MM.1S (cell line): ENCODE measurements at regions not wholly inside any gene's neighbourhood (a gene's known extent, or its start where the extent isn't known, plus 50 kb on each side); places are given as distances from the start of the nearest gene placed in this dataset.

Experiments
- EZH2 ChIP-seq: fragments of 300-600 bp; sonication (generic); optimal IDR thresholded peaks from 2 replicates; pipeline ENCODE3; 2017; ENCODE audit warnings: low read depth, mild to moderate bottlenecking, antibody characterized with exemption, low read length, mixed read lengths
- TF ChIP-seq, protein P1 (sequence below): fragments of 300-600 bp; sonication (generic); IDR thresholded peaks from 2 replicates; pipeline ENCODE4 v1.5.1; 2016; ENCODE audit warnings: antibody characterized with exemption, low read length, mixed read lengths

- TF ChIP-seq, protein P1, sequence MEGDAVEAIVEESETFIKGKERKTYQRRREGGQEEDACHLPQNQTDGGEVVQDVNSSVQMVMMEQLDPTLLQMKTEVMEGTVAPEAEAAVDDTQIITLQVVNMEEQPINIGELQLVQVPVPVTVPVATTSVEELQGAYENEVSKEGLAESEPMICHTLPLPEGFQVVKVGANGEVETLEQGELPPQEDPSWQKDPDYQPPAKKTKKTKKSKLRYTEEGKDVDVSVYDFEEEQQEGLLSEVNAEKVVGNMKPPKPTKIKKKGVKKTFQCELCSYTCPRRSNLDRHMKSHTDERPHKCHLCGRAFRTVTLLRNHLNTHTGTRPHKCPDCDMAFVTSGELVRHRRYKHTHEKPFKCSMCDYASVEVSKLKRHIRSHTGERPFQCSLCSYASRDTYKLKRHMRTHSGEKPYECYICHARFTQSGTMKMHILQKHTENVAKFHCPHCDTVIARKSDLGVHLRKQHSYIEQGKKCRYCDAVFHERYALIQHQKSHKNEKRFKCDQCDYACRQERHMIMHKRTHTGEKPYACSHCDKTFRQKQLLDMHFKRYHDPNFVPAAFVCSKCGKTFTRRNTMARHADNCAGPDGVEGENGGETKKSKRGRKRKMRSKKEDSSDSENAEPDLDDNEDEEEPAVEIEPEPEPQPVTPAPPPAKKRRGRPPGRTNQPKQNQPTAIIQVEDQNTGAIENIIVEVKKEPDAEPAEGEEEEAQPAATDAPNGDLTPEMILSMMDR, result no peak
- no peak for TF ChIP-seq EZH2
Measured at GRCh38 chr4:96755569-96756484, 915.9 kb downstream of the PDHA2 start.
